ENCODE measurements at regions not wholly inside any gene's neighbourhood (a gene's known extent, or its start where the extent isn't known, plus 50 kb on each side); places are given as distances from the start of the nearest gene placed in this dataset.

GRCh38 chr12:88706286-88706685 lies 126.0 kb upstream of the KITLG start:
- H3K9me3 Mint-ChIP-seq = peaks cover 10% of the 10 kb centered on the region
- no peaks in the 10 kb centered on the region for H3K27me3 Mint-ChIP-seq
- TF ChIP-seq CTCF (conservative IDR thresholded peaks at IDR 0.05) = no peak
- no peak for DNase-seq (ENCODE audit: extremely low spot score, unreplicated experiment)
- no peaks in the 10 kb centered on the region for H3K36me3 Mint-ChIP-seq
- no peaks in the 10 kb centered on the region for H3K4me1 Mint-ChIP-seq (ENCODE audit: unreplicated experiment)
- no peak overlapping the region for H3K27ac Mint-ChIP-seq
- no peak overlapping the region for H3K4me3 Mint-ChIP-seq

DNA sequence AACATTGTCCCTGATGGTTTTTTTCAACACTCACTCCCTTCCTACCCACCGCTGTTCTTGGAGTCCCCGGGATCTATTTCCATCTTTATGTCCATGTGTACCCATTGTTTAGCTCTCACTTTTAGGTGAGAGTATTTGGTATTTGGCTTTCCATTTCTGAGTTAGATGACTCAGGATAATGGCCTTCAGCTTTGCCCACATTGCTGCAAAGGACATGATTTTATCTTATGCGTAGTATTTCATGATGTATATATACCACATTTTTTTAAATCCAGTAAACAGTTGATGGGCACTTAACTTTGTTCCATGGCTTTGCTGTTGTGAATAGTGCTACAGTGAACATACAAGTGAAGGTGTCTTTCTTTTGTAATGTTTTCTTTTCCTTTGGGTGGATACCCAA lies 123.5 kb upstream of the KITLG start:
- no peak overlapping the region for H3K4me3 Mint-ChIP-seq
- H3K4me1 Mint-ChIP-seq (ENCODE audit: unreplicated experiment) = no peaks in the 10 kb centered on the region
- DNase-seq (ENCODE audit: extremely low spot score, unreplicated experiment) = no peak
- no peak overlapping the region for H3K27ac Mint-ChIP-seq
- H3K9me3 Mint-ChIP-seq = peaks cover 10% of the 10 kb centered on the region
- no peak for TF ChIP-seq CTCF (conservative IDR thresholded peaks at IDR 0.05)
- H3K36me3 Mint-ChIP-seq = no peaks in the 10 kb centered on the region
- no peaks in the 10 kb centered on the region for H3K27me3 Mint-ChIP-seq

- H3K9me3 Mint-ChIP-seq = peaks cover 15% of the 10 kb centered on the region
- H3K27ac Mint-ChIP-seq = no peak overlapping the region
- H3K4me3 Mint-ChIP-seq = no peak overlapping the region
- H3K27me3 Mint-ChIP-seq = no peaks in the 10 kb centered on the region
- H3K4me1 Mint-ChIP-seq (ENCODE audit: unreplicated experiment) = no peaks in the 10 kb centered on the region
- DNase-seq (ENCODE audit: extremely low spot score, unreplicated experiment) = no peak
- no peaks in the 10 kb centered on the region for H3K36me3 Mint-ChIP-seq
- no peak for TF ChIP-seq CTCF (conservative IDR thresholded peaks at IDR 0.05)
Measured at GRCh38 chr12:88698471-88698870, 118.2 kb upstream of the KITLG start.

DNA sequence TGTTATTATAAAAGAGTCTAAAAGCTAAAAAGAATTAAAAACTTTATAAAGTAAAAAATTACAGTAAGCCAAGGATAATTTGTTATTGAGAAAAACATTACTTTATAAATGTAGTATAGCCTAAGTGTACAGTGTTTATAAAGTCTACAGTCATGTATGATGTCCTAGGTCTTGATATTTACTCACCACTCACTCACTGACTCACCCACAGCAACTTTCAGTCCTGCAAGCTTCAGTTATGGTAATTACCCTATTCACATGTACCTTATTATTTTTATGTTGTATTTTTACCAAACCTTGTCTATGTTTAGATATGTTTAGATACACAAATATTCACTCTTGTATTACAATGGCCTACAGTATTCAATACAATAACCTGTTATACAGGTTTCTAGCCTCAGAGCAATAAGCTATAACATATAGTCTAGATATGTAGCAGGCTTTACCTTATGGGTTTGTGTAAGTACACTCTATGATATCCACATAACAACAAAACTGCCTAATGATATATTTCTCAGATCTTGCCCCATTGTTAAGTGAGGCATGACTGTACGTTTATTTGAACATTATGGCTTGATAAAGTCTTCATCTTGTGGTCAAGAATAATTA lies 113.7 kb upstream of the KITLG start:
- Mint-ChIP-seq H3K4me3 (no peak overlapping the region), H3K36me3 (no peaks in the 10 kb centered on the region), H3K27ac (no peak overlapping the region), H3K9me3 (peaks cover 23% of the 10 kb centered on the region), H3K4me1 (ENCODE audit: unreplicated experiment) (no peaks in the 10 kb centered on the region), H3K27me3 (no peaks in the 10 kb centered on the region)
- no peak for DNase-seq (ENCODE audit: extremely low spot score, unreplicated experiment)
- no peak for TF ChIP-seq CTCF (conservative IDR thresholded peaks at IDR 0.05)

DNA sequence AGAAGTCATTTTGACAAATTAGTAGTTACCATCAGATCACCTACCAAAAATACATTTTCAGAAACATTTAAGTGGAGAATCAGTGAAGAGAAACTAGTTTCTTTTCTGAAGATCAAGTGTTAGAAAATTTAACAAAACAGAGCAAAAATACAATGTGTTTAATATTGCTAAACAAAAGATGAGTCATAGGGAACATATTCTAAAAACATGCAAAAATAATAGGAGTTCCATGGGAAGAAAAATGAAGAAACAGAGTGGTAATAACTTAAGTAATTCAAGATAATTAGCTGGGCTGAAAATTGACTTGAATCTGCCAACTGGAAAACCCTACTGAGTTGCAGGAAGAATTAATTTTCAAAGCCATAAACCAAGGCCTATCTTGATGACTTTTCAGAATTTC lies 111.5 kb upstream of the KITLG start:
- no peaks in the 10 kb centered on the region for H3K27me3 Mint-ChIP-seq
- H3K36me3 Mint-ChIP-seq = no peaks in the 10 kb centered on the region
- TF ChIP-seq CTCF (conservative IDR thresholded peaks at IDR 0.05) = no peak
- no peak overlapping the region for H3K27ac Mint-ChIP-seq
- DNase-seq (ENCODE audit: extremely low spot score, unreplicated experiment) = no peak
- no peak overlapping the region for H3K4me3 Mint-ChIP-seq
- no peaks in the 10 kb centered on the region for H3K4me1 Mint-ChIP-seq (ENCODE audit: unreplicated experiment)
- peaks cover 23% of the 10 kb centered on the region for H3K9me3 Mint-ChIP-seq

DNA sequence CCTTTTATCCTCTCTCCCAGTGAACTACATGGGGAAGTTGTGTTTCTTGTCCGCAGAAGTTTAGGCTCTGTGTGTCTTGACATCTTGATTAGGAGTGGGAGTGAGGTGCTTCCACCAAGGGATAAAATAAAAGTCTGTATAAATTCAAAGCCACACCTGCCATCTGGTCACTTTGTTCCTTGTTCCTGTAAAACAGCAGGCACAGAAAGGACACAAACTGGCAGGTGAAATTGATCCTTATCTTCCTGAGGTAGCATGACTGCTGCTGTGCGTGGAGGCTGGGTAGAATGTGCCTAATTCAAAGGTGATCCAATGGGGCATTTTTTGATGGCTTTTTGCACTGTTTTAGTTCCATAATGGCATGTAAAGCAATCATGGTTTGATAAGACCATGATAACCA lies 104.3 kb upstream of the KITLG start:
- Mint-ChIP-seq H3K9me3 (peaks cover 4% of the 10 kb centered on the region), H3K27me3 (no peaks in the 10 kb centered on the region), H3K4me1 (ENCODE audit: unreplicated experiment) (no peaks in the 10 kb centered on the region), H3K27ac (no peak overlapping the region), H3K4me3 (no peak overlapping the region), H3K36me3 (no peaks in the 10 kb centered on the region)
- DNase-seq (ENCODE audit: extremely low spot score, unreplicated experiment) = no peak
- TF ChIP-seq CTCF (conservative IDR thresholded peaks at IDR 0.05) = no peak
